ENCODE measurements at regions not wholly inside any gene's neighbourhood (a gene's known extent, or its start where the extent isn't known, plus 50 kb on each side); places are given as distances from the start of the nearest gene placed in this dataset.
"Not testable (repeated sequence)": the region's sequence is repeated elsewhere in the genome, so short reads cannot be mapped to it uniquely, and the experiment has no call there.

GRCh38 chr6:19552076-19552475 is 285.1 kb upstream of the ID4 start:
- DNase-seq (ENCODE audit: low spot score), result no peak

GRCh38 chr6:19552588-19552987 is 284.6 kb upstream of the ID4 start:
- DNase-seq (ENCODE audit: low spot score), result no peak

- no peak for DNase-seq (ENCODE audit: low spot score)
These were observed 282.6 kb upstream of the ID4 start for GRCh38 chr6:19554356-19555225.

GRCh38 chr6:19557191-19557590 is 280.0 kb upstream of the ID4 start:
- no peak for DNase-seq (ENCODE audit: low spot score)

GRCh38 chr6:19558201-19558600 is 279.0 kb upstream of the ID4 start:
- no peak for DNase-seq (ENCODE audit: low spot score)

- no peak for DNase-seq (ENCODE audit: low spot score)
These were observed 278.2 kb upstream of the ID4 start for GRCh38 chr6:19558934-19559333.

GRCh38 chr6:19562468-19562867 is 274.7 kb upstream of the ID4 start:
- no peak for DNase-seq (ENCODE audit: low spot score)

GRCh38 chr6:19569563-19569962 is 267.6 kb upstream of the ID4 start:
- DNase-seq (ENCODE audit: low spot score), result no peak

GRCh38 chr6:19571176-19571575 is 266.0 kb upstream of the ID4 start:
- DNase-seq (ENCODE audit: low spot score), result no peak

- DNase-seq (ENCODE audit: low spot score), result no peak
These were observed 258.7 kb upstream of the ID4 start for GRCh38 chr6:19578481-19578880.

GRCh38 chr6:19584207-19584606 is 253.0 kb upstream of the ID4 start:
- DNase-seq (ENCODE audit: low spot score), result not testable (repeated sequence)

- no peak for DNase-seq (ENCODE audit: low spot score)
These were observed 249.8 kb upstream of the ID4 start for GRCh38 chr6:19587238-19587942.

GRCh38 chr6:19590501-19591131 is 246.6 kb upstream of the ID4 start:
- DNase-seq (ENCODE audit: low spot score), result no peak

- no peak for DNase-seq (ENCODE audit: low spot score)
These were observed 239.3 kb upstream of the ID4 start for GRCh38 chr6:19597809-19598320.

- DNase-seq (ENCODE audit: low spot score), result no peak
These were observed 237.2 kb upstream of the ID4 start for GRCh38 chr6:19599796-19600464.

GRCh38 chr6:19602434-19603013 is 234.6 kb upstream of the ID4 start:
- no peak for DNase-seq (ENCODE audit: low spot score)

GRCh38 chr6:19603721-19604120 is 233.4 kb upstream of the ID4 start:
- DNase-seq (ENCODE audit: low spot score), result no peak

- no peak for DNase-seq (ENCODE audit: low spot score)
These were observed 231.5 kb upstream of the ID4 start for GRCh38 chr6:19605624-19606023.

- DNase-seq (ENCODE audit: low spot score), result no peak
These were observed 228.6 kb upstream of the ID4 start for GRCh38 chr6:19608546-19608945.

- DNase-seq (ENCODE audit: low spot score), result no peak
These were observed 227.1 kb upstream of the ID4 start for GRCh38 chr6:19609972-19610641.

All from AG08396 (cell line).